LNCAP (cell line): ENCODE measurements at regions not wholly inside any gene's neighbourhood (a gene's known extent, or its start where the extent isn't known, plus 50 kb on each side); places are given as distances from the start of the nearest gene placed in this dataset.

Source experiments
- TF ChIP-seq, protein P1 (sequence below): fragments of 450-650 bp; IDR thresholded peaks from 2 replicates; pipeline ENCODE4 v1.5.1; 2017; ENCODE audit warnings: mild to moderate bottlenecking

DNA sequence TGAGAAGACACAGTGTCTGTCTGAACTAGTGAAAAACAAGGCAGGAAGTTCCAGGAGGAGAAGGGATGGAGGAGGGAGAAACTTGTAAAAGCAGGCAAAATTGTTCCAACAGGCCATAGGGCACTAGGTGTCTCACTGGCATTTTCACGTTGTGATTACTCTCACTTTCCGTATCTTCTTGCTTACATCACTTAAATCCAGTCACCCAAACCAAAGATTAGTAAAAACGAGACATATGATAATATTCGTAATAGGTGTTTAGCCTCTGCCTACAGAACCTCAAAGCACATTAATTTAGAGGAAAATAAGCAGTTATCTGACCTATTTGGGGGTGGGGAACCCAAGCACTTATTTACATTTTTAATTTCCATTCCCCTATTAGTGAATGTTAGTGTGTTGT is 78.3 kb downstream of the POU3F3 start:
- TF ChIP-seq, protein P1, sequence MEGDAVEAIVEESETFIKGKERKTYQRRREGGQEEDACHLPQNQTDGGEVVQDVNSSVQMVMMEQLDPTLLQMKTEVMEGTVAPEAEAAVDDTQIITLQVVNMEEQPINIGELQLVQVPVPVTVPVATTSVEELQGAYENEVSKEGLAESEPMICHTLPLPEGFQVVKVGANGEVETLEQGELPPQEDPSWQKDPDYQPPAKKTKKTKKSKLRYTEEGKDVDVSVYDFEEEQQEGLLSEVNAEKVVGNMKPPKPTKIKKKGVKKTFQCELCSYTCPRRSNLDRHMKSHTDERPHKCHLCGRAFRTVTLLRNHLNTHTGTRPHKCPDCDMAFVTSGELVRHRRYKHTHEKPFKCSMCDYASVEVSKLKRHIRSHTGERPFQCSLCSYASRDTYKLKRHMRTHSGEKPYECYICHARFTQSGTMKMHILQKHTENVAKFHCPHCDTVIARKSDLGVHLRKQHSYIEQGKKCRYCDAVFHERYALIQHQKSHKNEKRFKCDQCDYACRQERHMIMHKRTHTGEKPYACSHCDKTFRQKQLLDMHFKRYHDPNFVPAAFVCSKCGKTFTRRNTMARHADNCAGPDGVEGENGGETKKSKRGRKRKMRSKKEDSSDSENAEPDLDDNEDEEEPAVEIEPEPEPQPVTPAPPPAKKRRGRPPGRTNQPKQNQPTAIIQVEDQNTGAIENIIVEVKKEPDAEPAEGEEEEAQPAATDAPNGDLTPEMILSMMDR, result no peak

DNA sequence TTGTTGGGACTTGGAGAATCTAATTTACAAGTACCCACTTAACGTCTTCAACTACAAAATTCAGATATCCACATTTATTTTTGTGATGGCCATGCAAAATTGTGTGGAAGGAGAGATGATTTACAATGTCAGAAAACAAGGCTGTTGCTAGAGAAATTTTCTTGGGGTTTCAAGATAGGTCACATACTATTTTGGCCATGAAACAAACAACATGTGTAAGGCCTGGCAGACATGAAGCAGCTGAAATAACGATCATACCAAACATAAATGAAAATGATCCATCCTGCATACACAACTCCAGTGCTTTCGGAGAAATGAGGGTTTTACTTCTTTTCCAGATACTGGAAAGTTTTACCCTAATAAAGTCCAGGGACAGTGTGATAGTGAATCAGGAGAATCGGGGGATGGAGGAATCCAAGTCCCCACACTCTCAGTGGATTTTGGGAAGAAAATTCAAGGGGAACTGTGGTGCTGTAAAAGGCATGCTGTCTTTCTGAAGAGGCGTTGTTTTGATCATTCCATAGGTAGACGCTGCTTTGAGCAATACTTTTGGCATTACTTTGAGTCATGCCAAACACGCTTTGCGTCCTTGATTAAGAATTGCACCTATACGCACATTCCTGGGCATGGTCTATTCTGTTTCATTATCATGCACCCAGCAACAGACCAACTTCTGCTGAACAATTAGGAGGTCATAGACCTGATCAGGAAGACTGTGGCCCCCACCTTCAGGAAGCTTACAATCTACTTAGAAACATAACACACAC is 79.4 kb downstream of the POU3F3 start:
- TF ChIP-seq, protein P1, result no peak

DNA sequence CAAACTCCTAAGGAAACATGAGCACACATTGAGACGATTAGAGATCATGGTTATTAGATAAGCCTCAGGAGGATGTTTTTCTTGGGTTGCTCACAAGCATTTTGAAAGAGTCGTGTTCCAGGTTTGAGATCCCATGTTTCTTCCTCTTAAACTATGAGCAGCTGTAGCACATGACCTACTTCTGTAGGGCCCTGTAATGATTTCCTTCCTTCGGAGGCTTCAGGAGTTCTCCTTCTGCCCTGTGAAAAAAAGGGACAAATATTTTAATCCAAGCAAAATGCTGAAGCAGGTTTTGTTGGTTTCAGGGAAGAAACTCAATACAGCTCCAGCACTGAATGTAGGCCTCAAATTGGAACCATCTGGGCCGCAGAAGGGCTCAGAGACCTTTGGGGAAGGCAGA is 82.6 kb downstream of the POU3F3 start:
- TF ChIP-seq, protein P1, result no peak

DNA sequence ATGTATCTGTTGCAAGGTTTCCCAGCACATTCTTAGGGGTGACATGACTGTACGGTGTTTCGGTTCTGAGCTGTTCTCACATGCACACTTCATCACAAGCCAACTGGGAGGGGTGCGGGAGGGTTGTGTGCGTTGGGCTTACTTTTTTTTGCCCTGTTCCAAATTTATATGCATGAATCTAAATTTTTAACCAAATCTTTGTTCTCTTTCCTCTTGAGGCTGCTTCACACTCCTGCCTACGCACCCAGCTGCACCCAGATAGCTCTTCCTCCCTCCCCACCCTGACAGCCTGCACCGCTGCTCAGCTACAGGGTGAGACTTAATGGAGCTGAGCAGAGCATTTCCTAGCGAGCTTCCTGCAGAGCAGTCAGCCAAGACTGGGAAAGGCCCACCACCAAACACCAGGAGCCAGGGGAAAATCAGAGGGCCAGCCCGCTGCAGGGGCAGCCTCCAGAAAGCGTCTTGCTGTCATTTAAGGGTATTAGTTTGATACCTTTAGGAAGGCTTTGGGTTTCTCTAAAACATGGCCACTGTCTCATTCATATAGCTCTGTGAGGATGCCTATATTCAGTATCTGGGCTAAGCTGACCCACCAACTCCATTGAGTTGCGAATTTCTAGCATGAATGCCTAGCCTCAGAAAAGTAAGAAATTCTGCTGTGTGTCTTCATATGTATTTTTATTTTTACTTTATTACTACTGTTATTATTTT is 84.5 kb downstream of the POU3F3 start:
- TF ChIP-seq, protein P1, result no peak

DNA sequence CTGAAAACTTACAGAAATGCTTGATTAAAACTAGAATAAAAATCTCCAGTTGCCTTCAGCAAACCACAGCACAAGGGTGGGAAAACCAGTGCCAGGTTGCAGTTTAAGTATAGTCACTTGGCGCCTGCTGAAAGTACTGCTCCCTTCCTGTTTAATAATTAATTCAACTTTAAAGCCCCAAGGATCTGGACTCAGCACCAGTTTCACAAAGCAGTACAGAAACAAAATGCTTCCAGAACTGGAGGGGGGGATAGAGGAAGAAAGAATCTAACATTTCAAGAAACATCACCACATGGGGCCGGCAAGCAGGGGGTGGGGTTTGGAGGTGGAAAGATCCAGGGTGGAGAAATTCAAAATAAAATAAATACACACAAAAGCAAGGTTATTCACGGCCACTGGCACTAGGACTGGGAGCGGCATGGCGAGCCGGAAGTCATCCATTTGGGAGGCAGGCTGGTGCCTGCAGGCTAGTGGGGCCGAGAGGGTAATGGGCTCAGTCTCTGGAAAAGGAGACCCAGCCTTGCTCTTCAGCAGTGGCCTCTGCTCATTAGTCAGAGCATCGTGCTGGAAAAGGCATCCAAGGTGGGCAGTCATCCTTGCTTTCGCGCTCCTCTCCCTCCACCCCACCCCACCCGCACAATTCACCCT is 85.8 kb downstream of the POU3F3 start:
- TF ChIP-seq, protein P1, result no peak

DNA sequence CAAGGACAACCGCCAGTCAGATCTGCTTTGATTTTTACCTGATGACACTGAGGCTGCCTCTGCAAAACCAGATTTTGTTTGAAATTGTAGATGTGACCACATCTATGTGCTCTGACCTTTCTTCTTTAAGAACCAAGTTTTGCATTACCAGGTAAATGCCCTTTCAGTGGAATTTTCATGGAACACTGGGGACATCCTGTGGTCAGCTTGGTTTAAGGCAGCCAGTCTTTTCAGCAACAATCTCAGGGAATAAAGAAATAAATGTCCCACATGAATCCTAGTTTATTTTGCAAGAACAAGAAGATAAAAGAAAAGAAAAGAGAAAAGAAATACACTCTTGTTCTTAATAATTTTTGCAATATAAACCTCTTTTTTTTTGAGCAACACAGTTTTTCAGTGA is 90.6 kb downstream of the POU3F3 start:
- TF ChIP-seq, protein P1, result peak; percentile 66

DNA sequence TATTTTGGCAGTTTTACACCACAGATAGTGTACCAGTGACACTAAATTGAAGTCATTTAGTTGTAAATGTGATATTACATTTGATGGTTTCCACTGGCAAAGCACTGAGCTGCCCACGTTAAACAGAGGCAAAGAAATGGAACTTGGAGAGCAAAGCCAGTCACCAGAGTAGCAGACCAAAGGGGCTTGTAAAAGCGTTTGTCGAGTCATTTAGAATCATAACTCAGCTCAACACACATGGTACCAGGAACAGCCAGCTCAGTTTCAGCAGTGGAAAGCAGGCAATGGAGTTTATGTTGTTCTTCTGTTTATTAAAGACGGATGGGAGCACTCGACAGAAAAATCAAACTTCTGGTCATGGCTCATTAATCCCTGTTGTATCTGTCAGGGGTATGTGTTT is 91.2 kb downstream of the POU3F3 start:
- TF ChIP-seq, protein P1, result no peak
